Astrocyte of the cerebellum (primary cell): ENCODE measurements at regions not wholly inside any gene's neighbourhood (a gene's known extent, or its start where the extent isn't known, plus 50 kb on each side); places are given as distances from the start of the nearest gene placed in this dataset.

ENCODE experiments used
- DNase-seq: peaks from one replicate; pipeline ENCODE4 v3.0.0-alpha.2; 2011; ENCODE audit warnings: low read depth
- H3K4me3 ChIP-seq: 2 replicates; pipeline ENCODE4 v1.5.1; 2011; ENCODE audit warnings: mild to moderate bottlenecking, low read depth, low read length, moderate library complexity
- CTCF ChIP-seq: IDR thresholded peaks from 2 replicates; pipeline ENCODE4 v1.5.1; 2012; ENCODE audit warnings: low read length, low read depth, moderate library complexity, mild to moderate bottlenecking; ENCODE audit errors: missing control alignments
- in situ Hi-C: cut with HindIII; loops from 2 replicates; pipeline ENCODE4 v1.10.0; 2017; ENCODE audit warnings: low sequenced_read_pairs

GRCh38 chr6:117191448-117191847 lies 73.9 kb upstream of the VGLL2 start:
- no peak for DNase-seq
- in situ Hi-C loops = no loop called here
- no peak for TF ChIP-seq CTCF
- H3K4me3 ChIP-seq = no peak overlapping the region

- in situ Hi-C loops = no loop called here
- TF ChIP-seq CTCF = no peak
- no peak for DNase-seq
- no peak overlapping the region for H3K4me3 ChIP-seq
Observed at GRCh38 chr6:117194271-117194670, 71.1 kb upstream of the VGLL2 start.

- TF ChIP-seq CTCF = no peak
- in situ Hi-C loops = no loop called here
- no peak overlapping the region for H3K4me3 ChIP-seq
- DNase-seq = no peak
Observed at GRCh38 chr6:117194978-117195377, 70.4 kb upstream of the VGLL2 start.

- no peak for TF ChIP-seq CTCF
- no peak for DNase-seq
- in situ Hi-C loops = no loop called here
- H3K4me3 ChIP-seq = no peak overlapping the region
Observed at GRCh38 chr6:117195728-117196127, 69.6 kb upstream of the VGLL2 start.

GRCh38 chr6:117200067-117200466 lies 65.3 kb upstream of the VGLL2 start:
- DNase-seq = no peak
- in situ Hi-C loops = no loop called here
- no peak overlapping the region for H3K4me3 ChIP-seq
- TF ChIP-seq CTCF = no peak

- no peak for DNase-seq
- no peak for TF ChIP-seq CTCF
- H3K4me3 ChIP-seq = no peak overlapping the region
- in situ Hi-C loops = no loop called here
Observed at GRCh38 chr6:117204903-117205302, 60.5 kb upstream of the VGLL2 start.

- TF ChIP-seq CTCF = no peak
- no peak for DNase-seq
- no peak overlapping the region for H3K4me3 ChIP-seq
- in situ Hi-C loops = no loop called here
Observed at GRCh38 chr6:117205876-117206275, 59.5 kb upstream of the VGLL2 start.
